ENCODE measurements at regions not wholly inside any gene's neighbourhood (a gene's known extent, or its start where the extent isn't known, plus 50 kb on each side); places are given as distances from the start of the nearest gene placed in this dataset.
"Not testable (repeated sequence)": the region's sequence is repeated elsewhere in the genome, so short reads cannot be mapped to it uniquely, and the experiment has no call there.

GRCh38 chr5:60041996-60042664 is 148.6 kb upstream of the PDE4D start:
- not testable (repeated sequence) for DNase-seq

- DNase-seq, result not testable (repeated sequence)
These were observed 148.0 kb upstream of the PDE4D start for GRCh38 chr5:60041508-60041907.

GRCh38 chr5:60036192-60036938 is 142.8 kb upstream of the PDE4D start:
- no peak for DNase-seq

- DNase-seq, result no peak
These were observed 132.6 kb upstream of the PDE4D start for GRCh38 chr5:60026161-60026560.

GRCh38 chr5:60024104-60024503 is 130.6 kb upstream of the PDE4D start:
- no peak for DNase-seq

- DNase-seq, result no peak
These were observed 129.7 kb upstream of the PDE4D start for GRCh38 chr5:60023255-60023654.

- no peak for DNase-seq
These were observed 126.9 kb upstream of the PDE4D start for GRCh38 chr5:60020457-60020856.

- not testable (repeated sequence) for DNase-seq
These were observed 125.4 kb upstream of the PDE4D start for GRCh38 chr5:60018960-60019359.

- DNase-seq, result no peak
These were observed 124.6 kb upstream of the PDE4D start for GRCh38 chr5:60018091-60018490.

- DNase-seq, result no peak
These were observed 120.8 kb upstream of the PDE4D start for GRCh38 chr5:60014331-60014730.

- DNase-seq, result no peak
These were observed 117.3 kb upstream of the PDE4D start for GRCh38 chr5:60010853-60011252.

- DNase-seq, result no peak
These were observed 116.8 kb upstream of the PDE4D start for GRCh38 chr5:60010328-60010727.

- DNase-seq, result no peak
These were observed 114.2 kb upstream of the PDE4D start for GRCh38 chr5:60007729-60008128.

GRCh38 chr5:59999056-59999455 is 105.5 kb upstream of the PDE4D start:
- no peak for DNase-seq

GRCh38 chr5:59992206-59992605 is 98.7 kb upstream of the PDE4D start:
- DNase-seq, result no peak

- DNase-seq, result no peak
These were observed 94.9 kb upstream of the PDE4D start for GRCh38 chr5:59988396-59988795.

- DNase-seq, result no peak
These were observed 82.8 kb upstream of the PDE4D start for GRCh38 chr5:59976342-59976741.

GRCh38 chr5:59972043-59972442 is 78.5 kb upstream of the PDE4D start:
- DNase-seq, result no peak

GRCh38 chr5:59959330-59959729 is 65.8 kb upstream of the PDE4D start:
- DNase-seq, result no peak

- DNase-seq, result no peak
These were observed 62.7 kb upstream of the PDE4D start for GRCh38 chr5:59956130-59956783.

GRCh38 chr5:59955241-59955640 is 61.7 kb upstream of the PDE4D start:
- DNase-seq, result no peak

GRCh38 chr5:59943452-59944113 is 50.1 kb upstream of the PDE4D start:
- DNase-seq, result no peak

All from cerebellar nuclear complex (tissue), 1 donor.